ENCODE measurements at regions not wholly inside any gene's neighbourhood (a gene's known extent, or its start where the extent isn't known, plus 50 kb on each side); places are given as distances from the start of the nearest gene placed in this dataset.
"Not testable (repeated sequence)": the region's sequence is repeated elsewhere in the genome, so short reads cannot be mapped to it uniquely, and the experiment has no call there.

GRCh38 chr10:90999512-91000172 lies 78.8 kb upstream of the ANKRD1 start:
- Histone ChIP-seq H3K36me3 (ENCODE audit: control insufficient read depth in 3 of 3, insufficient read depth in 2 of 3, low read depth in 1 of 3, low read length in 3 of 3) (no peaks in the 10 kb centered on the region), H3K27ac (ENCODE audit: low read depth in 1 of 3, low read length in 2 of 3) (no peak overlapping the region), H3K27me3 (ENCODE audit: control insufficient read depth in 3 of 3, insufficient read depth in 3 of 3, low read length in 3 of 3) (peaks cover 0 to 2% (median 0%) of the 10 kb centered on the region in 3 donors), H3K9me3 (ENCODE audit: control insufficient read depth in 2 of 2, insufficient read depth in 1 of 2, low read depth in 1 of 2, low read length in 1 of 2) (no peaks in the 10 kb centered on the region), H3K4me1 (ENCODE audit: control insufficient read depth in 3 of 3, insufficient read depth in 2 of 3, low read depth in 1 of 3, low read length in 2 of 3) (peaks cover 0 to 5% (median 0%) of the 10 kb centered on the region in 3 donors), H3K4me3 (ENCODE audit: low read depth in 1 of 3, low read length in 3 of 3) (no peak overlapping the region)
- WGBS, 3 donors, result 63 to 83% (median 82%) methylated on average over 5 of the region's 5 CpGs
- FAIRE-seq (no peak), DNase-seq (no peak)

- Histone ChIP-seq H3K27ac (ENCODE audit: low read depth in 1 of 3, low read length in 2 of 3) (no peak overlapping the region), H3K27me3 (ENCODE audit: control insufficient read depth in 3 of 3, insufficient read depth in 3 of 3, low read length in 3 of 3) (peaks cover 0 to 2% (median 0%) of the 10 kb centered on the region in 3 donors)
- 84 to 88% (median 85%) methylated on average over 6 of the region's 6 CpGs for WGBS, 3 donors
Measured at GRCh38 chr10:91000470-91000869, 79.6 kb upstream of the ANKRD1 start.

GRCh38 chr10:91000985-91001384 lies 80.1 kb upstream of the ANKRD1 start:
- WGBS, 3 donors, result 79 to 94% (median 79%) methylated on average over 1 of the region's 1 CpG
- no peaks in the 10 kb centered on the region for H3K9me3 ChIP-seq (ENCODE audit: control insufficient read depth in 2 of 2, insufficient read depth in 1 of 2, low read depth in 1 of 2, low read length in 1 of 2)
- no peak overlapping the region for H3K4me3 ChIP-seq (ENCODE audit: low read depth in 1 of 3, low read length in 3 of 3)
- H3K4me1 ChIP-seq (ENCODE audit: control insufficient read depth in 3 of 3, insufficient read depth in 2 of 3, low read depth in 1 of 3, low read length in 2 of 3), result peaks cover 0 to 5% (median 0%) of the 10 kb centered on the region in 3 donors
- FAIRE-seq (no peak), DNase-seq (no peak)
- no peaks in the 10 kb centered on the region for H3K36me3 ChIP-seq (ENCODE audit: control insufficient read depth in 3 of 3, insufficient read depth in 2 of 3, low read depth in 1 of 3, low read length in 3 of 3)
- H3K27ac ChIP-seq (ENCODE audit: low read depth in 1 of 3, low read length in 2 of 3), result no peak overlapping the region
- H3K27me3 ChIP-seq (ENCODE audit: control insufficient read depth in 3 of 3, insufficient read depth in 3 of 3, low read length in 3 of 3), result peaks cover 0 to 2% (median 0%) of the 10 kb centered on the region in 3 donors

More at GRCh38 chr10:91000470-91000869, 79.6 kb upstream of the ANKRD1 start:
- Histone ChIP-seq H3K9me3 (ENCODE audit: control insufficient read depth in 2 of 2, insufficient read depth in 1 of 2, low read depth in 1 of 2, low read length in 1 of 2) (no peaks in the 10 kb centered on the region), H3K4me3 (ENCODE audit: low read depth in 1 of 3, low read length in 3 of 3) (no peak overlapping the region), H3K36me3 (ENCODE audit: control insufficient read depth in 3 of 3, insufficient read depth in 2 of 3, low read depth in 1 of 3, low read length in 3 of 3) (no peaks in the 10 kb centered on the region), H3K4me1 (ENCODE audit: control insufficient read depth in 3 of 3, insufficient read depth in 2 of 3, low read depth in 1 of 3, low read length in 2 of 3) (peaks cover 0 to 5% (median 0%) of the 10 kb centered on the region in 3 donors)
- DNase-seq (no peak), FAIRE-seq (no peak)

GRCh38 chr10:91002656-91003055 lies 81.8 kb upstream of the ANKRD1 start:
- Histone ChIP-seq H3K27ac (ENCODE audit: low read depth in 1 of 3, low read length in 2 of 3) (no peak overlapping the region), H3K4me1 (ENCODE audit: control insufficient read depth in 3 of 3, insufficient read depth in 2 of 3, low read depth in 1 of 3, low read length in 2 of 3) (peaks cover 0 to 5% (median 0%) of the 10 kb centered on the region in 3 donors), H3K27me3 (ENCODE audit: control insufficient read depth in 3 of 3, insufficient read depth in 3 of 3, low read length in 3 of 3) (peaks cover 0 to 2% (median 0%) of the 10 kb centered on the region in 3 donors), H3K4me3 (ENCODE audit: low read depth in 1 of 3, low read length in 3 of 3) (no peak overlapping the region), H3K36me3 (ENCODE audit: control insufficient read depth in 3 of 3, insufficient read depth in 2 of 3, low read depth in 1 of 3, low read length in 3 of 3) (no peaks in the 10 kb centered on the region), H3K9me3 (ENCODE audit: control insufficient read depth in 2 of 2, insufficient read depth in 1 of 2, low read depth in 1 of 2, low read length in 1 of 2) (no peaks in the 10 kb centered on the region)
- DNase-seq (no peak), FAIRE-seq (no peak)
- WGBS, 3 donors, result 78 to 80% (median 80%) methylated on average over 3 of the region's 3 CpGs

GRCh38 chr10:91003379-91003778 lies 82.5 kb upstream of the ANKRD1 start:
- not testable (repeated sequence) for H3K9me3 ChIP-seq (ENCODE audit: control insufficient read depth in 2 of 2, insufficient read depth in 1 of 2, low read depth in 1 of 2, low read length in 1 of 2); DNase-seq; H3K36me3 ChIP-seq (ENCODE audit: control insufficient read depth in 3 of 3, insufficient read depth in 2 of 3, low read depth in 1 of 3, low read length in 3 of 3); H3K27me3 ChIP-seq (ENCODE audit: control insufficient read depth in 3 of 3, insufficient read depth in 3 of 3, low read length in 3 of 3); H3K4me3 ChIP-seq (ENCODE audit: low read depth in 1 of 3, low read length in 3 of 3); FAIRE-seq; H3K27ac ChIP-seq (ENCODE audit: low read depth in 1 of 3, low read length in 2 of 3); H3K4me1 ChIP-seq (ENCODE audit: control insufficient read depth in 3 of 3, insufficient read depth in 2 of 3, low read depth in 1 of 3, low read length in 2 of 3)
- WGBS, 3 donors, result 86 to 95% (median 88%) methylated on average over 1 of the region's 1 CpG

GRCh38 chr10:91005276-91005675 lies 84.4 kb upstream of the ANKRD1 start:
- FAIRE-seq, result not testable (repeated sequence)
- WGBS, 3 donors, result 47 to 70% (median 59%) methylated on average over 3 of the region's 3 CpGs

GRCh38 chr10:91006001-91006751 lies 85.3 kb upstream of the ANKRD1 start:
- 15 to 24% (median 22%) methylated on average over 2 of the region's 2 CpGs for WGBS, 3 donors
- Histone ChIP-seq H3K27me3 (ENCODE audit: control insufficient read depth in 3 of 3, insufficient read depth in 3 of 3, low read length in 3 of 3) (peaks cover 0 to 2% (median 0%) of the 10 kb centered on the region in 3 donors), H3K9me3 (ENCODE audit: control insufficient read depth in 2 of 2, insufficient read depth in 1 of 2, low read depth in 1 of 2, low read length in 1 of 2) (no peaks in the 10 kb centered on the region), H3K4me1 (ENCODE audit: control insufficient read depth in 3 of 3, insufficient read depth in 2 of 3, low read depth in 1 of 3, low read length in 2 of 3) (peaks cover 0 to 5% (median 0%) of the 10 kb centered on the region in 3 donors), H3K27ac (ENCODE audit: low read depth in 1 of 3, low read length in 2 of 3) (no peak overlapping the region), H3K36me3 (ENCODE audit: control insufficient read depth in 3 of 3, insufficient read depth in 2 of 3, low read depth in 1 of 3, low read length in 3 of 3) (no peaks in the 10 kb centered on the region), H3K4me3 (ENCODE audit: low read depth in 1 of 3, low read length in 3 of 3) (no peak overlapping the region)
- FAIRE-seq (no peak), DNase-seq (peak; percentile 70 to 76)

More at GRCh38 chr10:91005276-91005675, 84.4 kb upstream of the ANKRD1 start:
- not testable (repeated sequence) for H3K4me1 ChIP-seq (ENCODE audit: control insufficient read depth in 3 of 3, insufficient read depth in 2 of 3, low read depth in 1 of 3, low read length in 2 of 3); H3K36me3 ChIP-seq (ENCODE audit: control insufficient read depth in 3 of 3, insufficient read depth in 2 of 3, low read depth in 1 of 3, low read length in 3 of 3); H3K27ac ChIP-seq (ENCODE audit: low read depth in 1 of 3, low read length in 2 of 3); H3K27me3 ChIP-seq (ENCODE audit: control insufficient read depth in 3 of 3, insufficient read depth in 3 of 3, low read length in 3 of 3); H3K4me3 ChIP-seq (ENCODE audit: low read depth in 1 of 3, low read length in 3 of 3); H3K9me3 ChIP-seq (ENCODE audit: control insufficient read depth in 2 of 2, insufficient read depth in 1 of 2, low read depth in 1 of 2, low read length in 1 of 2); DNase-seq

GRCh38 chr10:91006752-91007346 lies 86.0 kb upstream of the ANKRD1 start:
- Histone ChIP-seq H3K9me3 (ENCODE audit: control insufficient read depth in 2 of 2, insufficient read depth in 1 of 2, low read depth in 1 of 2, low read length in 1 of 2) (no peaks in the 10 kb centered on the region), H3K4me1 (ENCODE audit: control insufficient read depth in 3 of 3, insufficient read depth in 2 of 3, low read depth in 1 of 3, low read length in 2 of 3) (peaks cover 0 to 5% (median 0%) of the 10 kb centered on the region in 3 donors), H3K27me3 (ENCODE audit: control insufficient read depth in 3 of 3, insufficient read depth in 3 of 3, low read length in 3 of 3) (peaks cover 0 to 2% (median 0%) of the 10 kb centered on the region in 3 donors), H3K36me3 (ENCODE audit: control insufficient read depth in 3 of 3, insufficient read depth in 2 of 3, low read depth in 1 of 3, low read length in 3 of 3) (no peaks in the 10 kb centered on the region), H3K27ac (ENCODE audit: low read depth in 1 of 3, low read length in 2 of 3) (no peak overlapping the region), H3K4me3 (ENCODE audit: low read depth in 1 of 3, low read length in 3 of 3) (no peak overlapping the region)
- DNase-seq, result peak in 1 of 2 donors; percentile 3
- 54 to 86% (median 73%) methylated on average over 1 of the region's 1 CpG for WGBS, 3 donors
- FAIRE-seq, result no peak
